Tibial nerve (tissue), 4 donors: ENCODE measurements at regions not wholly inside any gene's neighbourhood (a gene's known extent, or its start where the extent isn't known, plus 50 kb on each side); places are given as distances from the start of the nearest gene placed in this dataset.

ENCODE experiments used
- EP300 ChIP-seq, 2 donors: sonication (generic); formaldehyde crosslinking; IDR thresholded peaks; one replicate each; pipeline ENCODE4 v1.6.1; 2017; ENCODE audit warnings: antibody characterized with exemption in 2 of 2, mild to moderate bottlenecking in 1 of 2
- POLR2A ChIP-seq, 2 donors: fragments of 450-650 bp; IDR thresholded peaks; one replicate each; pipeline ENCODE4 v1.6.1; 2017; ENCODE audit warnings: antibody characterized with exemption in 2 of 2, mild to moderate bottlenecking in 2 of 2, moderate library complexity in 2 of 2
- TF ChIP-seq, protein P1 (sequence below), 5 experiments: fragments of 200-600 bp in 3 of 5; fragments of 450-650 bp in 2 of 5; sonication (generic) in 3 of 5; IDR thresholded peaks; one replicate each; pipeline ENCODE4 v1.5.1; 2016 to 2019; ENCODE audit warnings: antibody characterized with exemption in 5 of 5, mild to moderate bottlenecking in 3 of 5, moderate library complexity in 2 of 5

DNA sequence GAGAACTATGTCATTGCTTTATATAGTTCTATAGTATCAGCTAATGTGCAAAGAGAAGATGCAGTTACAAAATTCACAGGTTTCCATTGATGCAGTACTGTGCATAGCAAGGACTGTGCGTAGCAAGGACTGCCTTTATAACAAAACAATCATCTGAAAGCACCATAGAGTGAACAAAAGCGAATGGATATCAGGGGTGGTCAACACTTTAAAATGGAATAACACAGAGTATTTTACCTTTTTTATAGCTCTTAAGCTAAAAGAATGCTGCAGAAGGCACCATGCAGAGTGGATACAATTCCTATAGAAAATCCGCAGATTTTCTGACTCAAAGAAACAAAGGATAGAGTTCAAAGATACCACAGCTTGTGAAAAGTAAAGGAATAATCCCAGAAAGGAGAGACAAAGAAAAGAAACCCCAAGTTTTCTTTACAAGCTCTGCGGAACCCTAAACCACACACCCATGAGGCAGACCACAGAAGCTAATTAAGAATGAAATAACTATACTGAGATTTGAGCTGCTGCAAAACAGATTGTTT is 229.9 kb upstream of the DTNA start:
- TF ChIP-seq, protein P1, sequence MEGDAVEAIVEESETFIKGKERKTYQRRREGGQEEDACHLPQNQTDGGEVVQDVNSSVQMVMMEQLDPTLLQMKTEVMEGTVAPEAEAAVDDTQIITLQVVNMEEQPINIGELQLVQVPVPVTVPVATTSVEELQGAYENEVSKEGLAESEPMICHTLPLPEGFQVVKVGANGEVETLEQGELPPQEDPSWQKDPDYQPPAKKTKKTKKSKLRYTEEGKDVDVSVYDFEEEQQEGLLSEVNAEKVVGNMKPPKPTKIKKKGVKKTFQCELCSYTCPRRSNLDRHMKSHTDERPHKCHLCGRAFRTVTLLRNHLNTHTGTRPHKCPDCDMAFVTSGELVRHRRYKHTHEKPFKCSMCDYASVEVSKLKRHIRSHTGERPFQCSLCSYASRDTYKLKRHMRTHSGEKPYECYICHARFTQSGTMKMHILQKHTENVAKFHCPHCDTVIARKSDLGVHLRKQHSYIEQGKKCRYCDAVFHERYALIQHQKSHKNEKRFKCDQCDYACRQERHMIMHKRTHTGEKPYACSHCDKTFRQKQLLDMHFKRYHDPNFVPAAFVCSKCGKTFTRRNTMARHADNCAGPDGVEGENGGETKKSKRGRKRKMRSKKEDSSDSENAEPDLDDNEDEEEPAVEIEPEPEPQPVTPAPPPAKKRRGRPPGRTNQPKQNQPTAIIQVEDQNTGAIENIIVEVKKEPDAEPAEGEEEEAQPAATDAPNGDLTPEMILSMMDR (IDR thresholded peaks at IDR 0.05), result no peak
- TF ChIP-seq POLR2A (IDR thresholded peaks at IDR 0.05) (no peak), EP300 (IDR thresholded peaks at IDR 0.05) (no peak)
